IPS DF 4.7 (cell line): ENCODE measurements at regions not wholly inside any gene's neighbourhood (a gene's known extent, or its start where the extent isn't known, plus 50 kb on each side); places are given as distances from the start of the nearest gene placed in this dataset.

ENCODE experiments used
- DNase-seq: peaks from one replicate; pipeline ENCODE4 v3.0.0-alpha.2; 2013; ENCODE audit warnings: low spot score; ENCODE audit errors: extremely low read depth

DNA sequence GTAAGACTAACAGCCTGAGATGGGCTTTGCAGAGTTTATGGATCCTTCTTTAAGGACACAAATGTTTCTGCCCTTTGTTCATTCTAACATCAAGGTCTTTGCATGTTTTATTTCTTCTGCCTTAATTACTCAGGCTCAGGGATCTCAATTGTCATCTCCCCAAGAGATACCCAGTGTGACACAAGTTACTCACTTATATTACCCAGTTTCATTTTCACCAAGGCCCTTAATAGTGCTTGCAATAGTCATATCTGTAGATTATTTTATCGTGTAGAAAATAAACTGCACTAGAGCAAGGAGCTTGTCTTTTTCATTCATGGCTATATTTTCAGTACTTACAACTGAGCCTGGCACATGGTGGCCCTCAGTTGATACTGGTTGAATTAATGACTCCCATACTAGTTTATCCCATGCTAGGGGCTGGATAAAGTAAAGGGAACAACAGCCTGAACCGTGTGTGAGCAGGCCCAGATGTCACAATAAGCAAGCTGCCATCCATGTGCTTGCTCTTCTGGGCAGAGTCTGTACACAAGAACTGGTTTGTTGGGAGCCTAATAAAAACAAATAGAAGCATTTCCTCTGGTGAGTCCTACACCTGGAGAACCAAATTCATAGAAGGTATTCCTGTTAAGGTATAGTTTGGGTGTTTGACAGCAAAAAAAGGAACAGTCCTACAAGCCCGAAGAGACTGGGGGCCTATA, 112.5 kb upstream of the CD180 start:
- DNase-seq, result no peak

DNA sequence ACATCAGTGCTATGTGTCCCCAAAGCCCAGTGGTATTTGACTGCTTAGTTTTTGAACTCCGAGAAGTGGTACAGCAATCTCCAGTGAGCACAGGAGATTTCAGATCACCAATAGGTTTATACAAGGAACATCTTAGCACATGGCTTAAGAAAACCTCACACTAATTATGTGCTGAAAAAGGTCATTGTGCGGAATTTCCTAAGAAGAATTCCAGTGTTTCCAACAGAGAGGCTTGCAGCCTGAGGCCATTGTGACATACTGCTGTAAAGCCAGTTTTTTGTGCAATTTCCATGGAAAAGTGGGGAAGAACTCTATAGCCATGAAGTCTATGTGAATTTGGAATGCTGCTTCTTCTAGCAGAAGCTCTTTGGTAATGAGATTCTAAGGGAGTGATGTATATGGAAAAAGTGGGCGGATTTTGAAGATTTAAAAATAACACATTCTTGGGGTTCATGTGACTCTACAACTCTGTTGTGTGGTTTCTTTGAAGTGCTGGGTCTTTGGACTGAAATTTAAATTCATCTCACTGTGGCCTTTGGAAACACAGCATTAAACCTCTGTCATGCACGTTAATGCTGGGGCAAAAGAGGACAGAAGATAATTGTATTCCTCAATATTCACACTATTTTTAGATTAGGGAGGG, 110.5 kb upstream of the CD180 start:
- no peak for DNase-seq

DNA sequence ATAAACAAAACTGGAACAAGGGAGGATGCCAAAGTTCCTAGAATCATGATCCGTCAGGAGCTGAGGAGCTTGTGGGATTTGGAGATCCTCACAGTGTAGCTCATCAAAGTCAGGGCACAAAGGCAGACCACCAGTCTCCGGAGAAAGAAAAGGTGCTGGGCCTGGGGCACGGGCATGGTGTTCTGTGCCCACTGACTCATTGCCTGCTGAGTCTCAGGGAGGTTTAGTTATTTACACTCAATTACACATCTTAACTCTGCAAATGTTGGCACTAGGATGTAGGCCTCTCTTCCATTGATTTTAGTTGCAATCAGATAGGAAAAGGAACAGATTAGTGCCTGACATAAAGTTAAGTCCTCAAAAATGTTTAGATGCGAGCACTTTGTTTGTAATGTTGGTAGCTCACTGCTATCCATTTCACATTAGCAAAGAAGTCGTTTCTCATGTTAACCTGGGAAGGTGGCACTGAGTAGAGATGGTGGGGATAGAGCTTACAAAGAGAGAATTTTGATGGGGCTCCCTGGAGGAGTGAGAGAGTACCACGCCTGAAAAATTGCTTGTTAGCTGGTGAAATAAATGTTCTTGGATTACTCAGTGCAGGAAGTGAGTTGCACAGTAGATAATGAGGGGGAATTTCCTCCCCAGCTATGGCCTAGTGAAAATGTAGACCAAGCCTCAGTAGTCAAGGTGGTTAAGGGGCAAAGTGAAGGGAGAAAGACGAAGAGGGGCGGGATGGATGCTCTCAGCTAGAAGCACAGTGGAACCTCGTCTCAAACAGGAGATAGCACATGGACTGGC, 109.5 kb upstream of the CD180 start:
- DNase-seq, result no peak

DNA sequence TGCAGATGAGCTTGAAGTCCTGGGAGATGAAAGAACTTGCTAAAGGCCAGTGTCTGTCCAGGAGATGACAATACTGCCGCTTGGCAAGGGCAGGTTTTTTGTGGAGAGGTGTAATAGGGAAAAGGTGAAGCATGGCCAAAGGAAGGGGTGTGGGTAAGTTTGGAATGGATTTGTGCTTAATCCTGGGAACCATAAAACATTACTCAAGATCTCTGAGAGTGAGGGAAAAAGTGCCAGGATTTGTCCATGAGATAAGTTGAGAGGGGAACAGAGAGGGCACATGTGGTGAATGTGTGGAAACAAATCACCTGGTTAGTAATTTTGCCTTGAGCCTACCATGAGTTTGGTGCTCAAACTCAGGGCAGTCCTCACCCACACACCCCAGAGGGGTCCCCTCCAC, 108.8 kb upstream of the CD180 start:
- no peak for DNase-seq

DNA sequence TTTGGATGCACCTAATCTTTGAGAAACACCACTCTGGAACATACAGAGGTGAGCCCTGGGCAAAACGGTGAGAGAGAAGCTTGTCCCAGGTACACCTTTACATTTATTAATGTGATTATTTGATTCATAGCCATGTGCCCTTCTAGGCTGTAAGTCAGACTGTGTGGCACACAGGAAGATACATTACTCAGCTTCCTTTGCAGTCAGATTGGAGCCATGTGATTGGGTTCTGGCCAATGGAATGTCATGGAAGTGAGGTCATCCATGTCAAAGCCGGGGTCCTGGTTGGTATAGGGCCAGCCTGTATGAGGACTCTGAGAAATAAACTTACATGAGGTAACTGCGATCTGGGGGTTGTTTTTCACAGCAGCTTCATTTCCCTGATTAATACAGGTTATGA, 106.8 kb upstream of the CD180 start:
- no peak for DNase-seq

DNA sequence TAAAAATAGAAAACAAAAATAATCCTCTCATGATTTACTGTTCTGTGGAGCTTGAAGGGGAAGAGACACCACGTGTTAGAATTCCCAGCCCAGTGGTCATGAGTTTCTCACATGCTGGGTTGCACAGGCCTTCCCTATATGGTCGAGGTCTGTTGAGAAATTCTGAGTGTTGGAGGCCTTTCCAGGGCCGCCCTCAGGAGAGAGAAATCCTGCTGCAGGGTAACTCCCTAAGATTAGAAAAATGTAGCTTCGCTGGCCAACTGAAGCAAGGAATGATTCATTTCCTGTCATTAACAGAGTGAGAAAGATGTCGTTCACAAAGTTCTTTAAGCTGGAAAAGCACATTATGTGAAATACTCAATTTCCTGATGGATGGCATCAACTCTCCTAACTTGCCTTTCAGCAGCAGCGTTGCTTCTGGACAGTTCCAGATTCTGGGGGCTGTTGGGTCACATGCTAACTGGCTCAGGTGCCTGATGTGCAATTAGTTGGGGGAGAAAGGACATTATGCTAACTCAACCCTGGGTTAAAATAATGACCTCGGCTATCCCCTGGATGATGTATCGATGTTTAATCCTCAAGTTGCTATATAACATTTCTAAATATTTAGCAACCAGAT, 104.8 kb upstream of the CD180 start:
- no peak for DNase-seq

DNA sequence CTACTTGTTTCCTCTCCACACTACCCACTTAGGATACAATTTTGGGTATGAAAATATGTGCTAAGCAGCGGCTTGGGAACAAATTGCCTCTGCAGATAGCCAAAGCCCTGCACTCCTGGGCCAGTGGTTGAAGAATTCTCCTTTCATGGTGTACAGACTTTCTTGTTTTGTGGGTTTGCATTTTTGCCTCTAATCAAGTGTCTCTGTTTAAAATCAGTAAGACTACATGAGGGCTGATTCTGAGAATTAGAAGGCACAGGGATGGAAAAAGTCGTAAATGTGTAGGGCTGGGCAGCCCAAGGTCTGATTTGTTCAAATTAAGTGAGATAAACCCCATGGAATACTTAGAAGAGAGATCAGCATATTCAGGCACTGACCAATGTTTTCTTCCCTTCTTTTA, 103.7 kb upstream of the CD180 start:
- no peak for DNase-seq

DNA sequence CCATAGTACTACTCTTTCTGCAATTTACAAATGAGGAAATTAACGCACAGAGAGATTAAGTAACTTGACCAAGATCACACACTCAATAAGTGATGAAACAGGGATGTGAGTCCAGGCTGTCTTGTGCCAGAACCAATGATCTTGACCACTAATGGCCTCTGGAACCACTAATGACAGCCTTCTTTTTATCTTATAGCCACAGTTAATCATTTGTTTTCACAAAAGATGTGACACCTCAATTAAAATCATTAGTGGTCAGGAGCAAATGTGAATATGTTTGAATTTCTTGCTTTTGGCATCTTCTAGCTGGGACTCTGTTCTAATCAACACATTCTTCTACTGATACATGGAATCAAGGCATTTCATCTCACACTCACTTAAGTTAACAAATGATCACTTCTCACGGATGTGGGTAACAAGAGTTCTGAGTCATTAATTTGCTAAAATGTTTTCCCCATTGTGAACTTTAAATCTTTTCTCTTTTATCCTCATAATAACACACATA, 102.7 kb upstream of the CD180 start:
- DNase-seq, result no peak

DNA sequence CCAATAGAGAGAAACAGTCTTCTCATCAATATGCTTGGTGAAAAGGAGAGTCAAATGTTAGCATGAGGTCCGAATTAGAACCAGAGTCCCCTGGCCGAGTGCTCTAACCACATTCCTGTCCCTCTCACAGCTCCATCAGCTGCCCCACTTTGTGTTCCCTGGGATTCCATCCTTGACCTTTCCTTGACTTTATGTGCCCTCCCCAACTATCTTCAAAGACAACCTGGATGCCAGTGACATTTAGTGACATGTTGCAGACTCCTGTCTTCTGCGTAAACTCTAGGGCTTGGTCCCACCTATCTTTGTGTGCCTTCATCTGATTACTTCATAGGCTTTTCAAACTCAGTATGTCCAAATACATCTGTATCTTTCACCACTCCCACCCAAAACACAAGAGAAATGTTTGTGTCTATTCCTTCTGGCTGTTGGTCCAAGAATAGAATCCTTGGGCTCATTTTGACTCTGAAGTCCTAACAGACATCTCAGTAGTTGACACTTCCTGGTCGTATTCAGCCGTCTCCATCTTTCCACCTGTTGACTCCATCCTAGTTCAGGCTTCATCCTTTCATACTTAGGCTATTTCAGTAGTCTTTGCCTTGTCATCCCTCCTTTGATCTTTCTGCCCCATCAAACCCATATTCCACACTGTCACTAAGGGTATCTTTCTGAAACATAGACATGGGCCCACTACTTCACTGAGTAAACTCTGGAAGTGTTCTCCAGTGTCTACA, 101.4 kb upstream of the CD180 start:
- DNase-seq, result no peak

DNA sequence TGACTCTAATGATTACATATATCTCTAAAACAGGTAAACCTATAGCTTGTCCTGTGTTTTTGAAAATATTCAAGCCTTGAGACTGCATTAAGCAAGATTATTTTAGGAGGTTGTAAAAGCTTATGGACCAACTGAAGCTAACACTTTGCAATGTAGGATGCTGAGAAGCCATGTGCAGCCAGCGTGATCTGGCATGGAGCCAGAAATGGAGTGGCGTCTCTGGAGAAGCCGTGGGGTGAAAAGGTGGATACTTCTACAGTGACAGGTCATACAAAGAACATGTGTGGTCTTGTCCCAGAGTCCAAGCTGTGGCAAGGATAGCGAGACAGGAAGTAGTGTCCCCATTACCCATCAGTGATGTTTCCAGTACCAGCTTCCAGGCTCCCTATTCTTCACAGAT, 100.8 kb upstream of the CD180 start:
- DNase-seq, result no peak

DNA sequence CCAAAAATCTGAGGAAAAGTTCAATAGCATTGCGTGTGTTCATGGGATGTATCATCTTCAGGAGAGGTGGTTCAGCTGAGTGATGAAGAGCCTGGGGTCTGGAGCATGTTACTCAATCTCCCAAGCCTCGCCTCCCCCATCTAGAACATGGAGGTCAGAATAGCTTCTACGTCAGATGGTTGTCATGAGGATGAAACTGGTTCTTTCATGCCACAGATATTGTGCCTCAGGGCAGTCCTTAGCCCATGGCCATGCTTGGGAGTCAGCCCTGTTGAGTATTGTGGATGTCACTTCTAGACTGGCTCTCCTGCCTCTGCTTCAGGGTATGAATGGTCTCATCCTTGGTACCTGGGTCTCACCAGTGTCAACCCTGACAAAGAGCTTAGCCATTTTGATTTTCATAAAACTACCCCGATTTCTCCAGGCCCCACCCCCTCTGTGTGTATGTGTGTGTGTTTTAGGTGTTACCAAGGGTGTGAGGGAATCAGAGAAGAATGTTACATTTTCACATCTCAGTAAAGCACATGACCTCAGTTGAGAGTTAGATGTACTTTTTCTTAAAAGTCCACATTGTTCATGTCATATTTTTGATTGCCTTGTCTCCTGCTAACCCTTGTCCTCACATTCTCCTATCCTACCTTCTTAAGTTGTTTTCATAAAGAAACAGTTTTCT, 97.8 kb upstream of the CD180 start:
- DNase-seq, result no peak

DNA sequence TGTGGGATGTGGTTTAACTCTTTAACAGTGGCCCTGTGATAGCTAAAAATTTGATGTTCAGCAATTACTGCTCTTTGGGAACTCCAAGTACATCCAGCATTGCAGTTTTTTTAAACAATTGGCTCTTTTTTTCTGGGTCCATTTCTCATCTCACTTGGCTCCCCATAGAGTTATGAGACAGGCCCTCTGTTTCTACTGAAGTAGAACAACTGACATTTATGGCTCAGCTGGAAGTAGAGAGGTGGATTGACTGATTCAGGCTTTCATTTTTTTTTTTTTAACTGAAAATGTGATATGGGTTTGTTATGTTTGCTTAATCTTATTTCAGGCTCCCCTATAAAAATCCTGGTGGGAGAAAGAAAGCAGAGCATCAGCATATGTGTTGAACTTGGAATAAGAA, 96.6 kb upstream of the CD180 start:
- DNase-seq, result no peak

DNA sequence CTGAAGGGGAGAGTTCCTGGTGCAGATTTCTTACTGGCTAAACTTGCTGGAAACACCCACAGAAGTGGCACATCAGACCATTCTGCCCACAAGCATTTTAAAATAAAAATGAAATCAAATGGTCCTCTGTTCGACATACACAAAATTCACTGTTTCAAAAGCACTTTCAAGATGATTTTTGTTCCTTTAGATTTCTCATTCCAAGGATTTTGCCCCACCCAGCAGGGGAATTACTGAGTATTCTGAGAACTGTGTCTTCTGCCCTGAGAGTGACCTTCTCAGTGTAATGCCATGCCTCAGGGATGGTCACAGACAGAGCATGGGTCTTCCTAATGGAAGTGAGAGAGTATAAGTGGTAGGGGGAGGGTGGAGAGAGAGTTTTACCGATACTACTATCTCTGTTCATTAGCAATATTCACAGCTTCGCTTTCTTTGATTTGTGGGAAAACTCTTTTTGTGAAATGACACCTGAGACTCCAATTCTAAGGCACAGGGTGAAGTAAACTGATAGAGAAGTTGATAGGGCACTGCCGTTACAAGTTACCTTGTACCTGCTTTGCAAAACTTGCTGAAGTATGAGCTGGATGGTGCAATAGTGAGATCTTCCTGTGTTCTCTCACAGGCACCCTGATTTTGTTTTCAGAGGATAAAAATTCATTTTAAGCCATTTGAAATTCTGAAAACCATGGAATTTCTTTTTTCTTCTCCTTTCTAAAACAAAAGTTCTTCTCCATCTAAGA, 95.8 kb upstream of the CD180 start:
- DNase-seq, result no peak

DNA sequence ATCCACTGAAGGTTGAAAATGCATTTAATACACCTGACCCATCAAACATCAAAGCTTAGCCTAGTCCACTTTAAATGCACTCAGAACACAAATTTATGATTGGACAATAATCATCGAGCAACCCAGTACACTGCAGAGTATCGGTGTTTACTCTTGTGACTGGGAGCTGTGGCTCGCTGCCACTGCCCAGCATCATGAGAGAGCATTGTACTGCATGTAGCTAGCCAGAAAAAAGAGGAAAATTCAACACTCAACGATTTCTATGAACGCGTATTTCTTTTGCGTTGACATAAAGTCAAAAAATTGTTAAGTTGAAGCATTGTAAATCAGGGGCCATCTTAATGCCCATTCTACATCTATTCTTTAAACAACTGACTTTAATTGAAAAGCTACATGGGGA, 95.1 kb upstream of the CD180 start:
- DNase-seq, result no peak

DNA sequence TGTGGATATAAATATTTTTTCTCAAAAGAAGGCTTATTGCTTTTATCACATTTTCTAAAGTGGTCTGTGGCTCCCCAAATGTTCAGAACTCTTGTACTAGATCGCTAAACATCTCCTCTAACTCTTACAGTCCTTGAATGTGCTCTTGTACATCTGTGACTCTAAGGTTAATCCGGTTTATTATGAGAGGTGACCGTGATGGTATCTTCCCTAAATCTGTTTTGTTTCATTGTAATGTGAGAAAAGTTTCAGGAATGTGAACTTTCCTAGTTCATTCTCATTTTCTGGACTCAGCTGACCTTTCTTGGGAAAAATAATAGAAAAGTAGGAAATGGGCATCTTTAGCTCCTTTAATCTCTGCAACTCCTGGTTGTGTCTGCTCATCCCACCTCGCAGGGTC, 94.5 kb upstream of the CD180 start:
- DNase-seq, result no peak

DNA sequence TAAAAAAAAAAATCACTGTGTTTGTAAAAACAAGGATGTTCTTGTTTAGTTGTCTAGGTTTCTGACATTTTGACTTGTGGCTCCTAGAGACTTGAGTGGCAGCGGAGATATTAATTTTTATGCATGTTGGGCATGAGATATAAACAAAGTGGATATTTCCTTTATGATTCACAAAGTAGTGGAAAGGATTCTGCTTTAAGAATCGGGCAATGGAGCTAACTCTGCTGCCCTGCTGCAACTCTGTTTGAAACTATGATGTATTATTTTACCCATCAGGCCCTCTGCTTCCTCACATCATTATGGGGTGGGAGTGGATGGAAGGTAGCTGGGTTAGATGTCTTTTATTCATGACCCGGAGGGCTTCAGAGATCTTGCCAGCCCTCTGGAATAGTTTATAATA, 94.1 kb upstream of the CD180 start:
- DNase-seq, result no peak

DNA sequence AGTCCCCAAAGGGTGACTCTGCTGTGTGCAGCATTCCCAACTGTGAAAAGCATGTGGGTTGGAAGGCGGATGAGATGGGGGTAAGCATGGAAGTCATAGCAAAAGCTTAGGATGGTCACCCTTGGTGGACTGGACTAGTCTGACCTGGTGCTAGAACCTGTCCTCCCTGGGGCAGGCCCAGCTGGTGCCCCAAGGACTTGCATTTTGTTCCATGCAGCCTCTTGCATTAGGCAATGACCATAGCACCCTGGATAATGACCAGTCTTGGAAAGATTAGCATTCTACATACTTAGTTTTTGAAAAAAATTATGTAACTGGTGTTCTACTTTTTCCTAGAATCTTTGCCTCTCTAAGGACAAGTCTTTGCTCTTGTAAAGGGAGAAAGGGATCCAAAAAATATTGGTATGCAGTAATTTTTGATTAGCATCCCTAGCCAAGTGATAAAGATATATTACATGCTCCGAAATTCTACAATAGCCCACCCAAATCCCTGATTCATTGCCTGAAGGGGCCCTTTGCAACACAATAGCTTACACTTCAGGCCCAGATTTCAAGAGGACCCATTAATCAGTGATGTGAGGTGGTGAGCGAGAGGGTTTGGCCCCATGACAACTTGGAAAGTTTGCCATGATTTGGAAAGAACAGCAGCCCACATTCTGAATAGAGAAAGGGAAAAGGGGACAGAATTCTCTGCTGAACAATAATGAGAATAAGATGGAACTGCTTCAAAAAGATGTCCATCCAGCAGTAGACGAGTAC, 93.3 kb upstream of the CD180 start:
- no peak for DNase-seq

DNA sequence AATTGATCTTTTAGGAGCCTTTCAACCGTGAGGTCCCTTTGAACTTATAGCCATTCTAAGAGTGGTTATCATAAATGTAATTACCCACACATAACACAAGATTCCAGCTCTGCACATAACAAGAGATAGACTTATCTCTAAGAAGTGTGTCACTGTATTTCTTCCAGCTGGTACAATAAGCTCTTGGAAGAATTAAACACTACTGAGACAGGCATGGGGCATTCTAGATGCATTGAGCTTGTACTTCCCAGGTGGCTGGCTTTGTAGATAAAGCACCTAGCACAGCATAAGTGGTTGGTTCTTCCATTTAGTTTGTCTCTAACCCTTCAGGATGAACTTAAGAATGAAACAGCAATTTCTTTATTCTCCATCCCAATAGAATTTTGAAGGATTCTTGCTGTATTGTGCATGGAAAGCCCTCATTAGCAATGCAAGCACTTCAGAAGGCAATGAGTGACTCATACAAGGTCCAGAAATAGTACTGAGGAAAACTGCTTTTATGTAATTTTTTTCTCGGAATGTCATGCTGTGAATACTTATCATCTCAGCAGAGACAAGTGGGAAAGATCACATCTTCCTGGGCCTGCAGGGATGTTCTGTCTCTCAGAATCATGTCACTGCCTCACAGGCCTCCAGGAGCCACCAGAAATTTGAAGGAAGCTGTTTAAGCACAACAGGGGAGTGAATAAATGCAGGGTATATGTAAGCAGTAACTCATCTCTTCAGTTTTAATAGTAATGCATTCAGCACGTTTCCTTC, 91.1 kb upstream of the CD180 start:
- DNase-seq, result no peak

DNA sequence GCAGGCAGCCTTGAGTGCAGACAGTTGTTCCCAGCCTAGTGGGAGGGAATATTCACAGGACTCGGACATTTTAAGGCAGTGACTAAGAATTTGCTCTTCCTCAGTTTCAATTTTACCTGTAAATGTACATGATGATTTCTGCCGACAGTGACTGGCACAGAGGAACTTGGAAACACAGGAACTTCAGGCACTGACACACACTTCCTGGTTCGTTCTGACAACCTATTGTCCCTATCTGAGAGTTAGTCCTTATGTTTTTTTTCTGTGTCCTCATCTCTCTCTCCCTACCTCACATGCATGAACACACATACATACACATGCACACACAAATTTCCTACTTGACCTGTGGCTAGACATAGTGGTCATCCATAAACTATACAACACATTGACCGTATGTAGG, 89.4 kb upstream of the CD180 start:
- no peak for DNase-seq
